CD1c-positive myeloid dendritic cell (primary cell): ENCODE measurements at regions not wholly inside any gene's neighbourhood (a gene's known extent, or its start where the extent isn't known, plus 50 kb on each side); places are given as distances from the start of the nearest gene placed in this dataset.
A peak's percentile ranks its signal among the peaks of the same experiment; 100 is the strongest.

ENCODE experiments used
- DNase-seq: peaks from one replicate; pipeline ENCODE4 v3.0.0-alpha.2; 2016; ENCODE audit errors: extremely low spot score

DNA sequence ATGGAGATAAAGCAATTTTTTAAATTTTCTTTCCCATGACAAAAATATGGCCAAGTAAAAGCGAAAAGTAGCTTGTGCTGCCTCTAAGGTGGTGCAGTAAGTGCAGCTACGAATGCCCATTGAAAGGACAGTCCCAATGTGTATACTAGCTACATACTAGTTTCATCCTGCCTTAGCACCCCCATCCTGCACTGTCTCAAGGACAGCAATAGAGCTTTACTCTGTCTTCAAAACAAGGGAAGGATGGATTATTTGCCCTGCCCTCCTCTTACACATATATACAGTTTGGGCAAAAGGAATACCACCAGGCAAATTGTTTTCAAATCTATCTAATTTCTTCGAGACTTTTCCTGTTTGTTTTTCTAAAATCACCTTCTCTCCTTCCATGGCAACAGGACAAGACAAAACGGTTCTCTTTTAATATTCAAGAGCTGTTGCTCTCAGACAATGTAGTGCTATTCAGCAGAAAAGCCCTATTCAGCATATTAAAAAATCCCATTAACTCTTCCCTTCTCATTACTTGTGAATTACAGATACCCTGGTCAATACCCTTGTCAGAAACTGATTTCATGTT, 75.1 kb upstream of the SLC7A11 start:
- DNase-seq, result no peak

DNA sequence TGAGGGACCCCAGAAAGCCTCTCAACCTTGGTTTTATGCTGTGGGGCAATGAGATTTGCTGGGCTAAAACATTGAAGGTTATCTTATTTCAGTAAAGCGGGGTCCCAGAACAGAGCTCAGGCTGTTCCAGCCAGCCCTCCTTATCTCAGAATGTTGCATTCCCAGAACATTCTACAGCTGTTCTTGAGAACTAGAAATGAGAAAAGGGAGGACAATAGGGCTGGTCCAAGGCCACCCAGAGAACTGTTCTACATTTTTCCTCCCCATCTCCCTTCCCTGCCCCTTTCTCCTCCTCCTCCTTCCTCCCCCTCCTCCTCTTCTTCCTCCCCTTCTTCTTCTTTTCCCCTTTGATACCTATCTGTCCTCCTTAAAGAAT, 70.4 kb upstream of the SLC7A11 start:
- no peak for DNase-seq

DNA sequence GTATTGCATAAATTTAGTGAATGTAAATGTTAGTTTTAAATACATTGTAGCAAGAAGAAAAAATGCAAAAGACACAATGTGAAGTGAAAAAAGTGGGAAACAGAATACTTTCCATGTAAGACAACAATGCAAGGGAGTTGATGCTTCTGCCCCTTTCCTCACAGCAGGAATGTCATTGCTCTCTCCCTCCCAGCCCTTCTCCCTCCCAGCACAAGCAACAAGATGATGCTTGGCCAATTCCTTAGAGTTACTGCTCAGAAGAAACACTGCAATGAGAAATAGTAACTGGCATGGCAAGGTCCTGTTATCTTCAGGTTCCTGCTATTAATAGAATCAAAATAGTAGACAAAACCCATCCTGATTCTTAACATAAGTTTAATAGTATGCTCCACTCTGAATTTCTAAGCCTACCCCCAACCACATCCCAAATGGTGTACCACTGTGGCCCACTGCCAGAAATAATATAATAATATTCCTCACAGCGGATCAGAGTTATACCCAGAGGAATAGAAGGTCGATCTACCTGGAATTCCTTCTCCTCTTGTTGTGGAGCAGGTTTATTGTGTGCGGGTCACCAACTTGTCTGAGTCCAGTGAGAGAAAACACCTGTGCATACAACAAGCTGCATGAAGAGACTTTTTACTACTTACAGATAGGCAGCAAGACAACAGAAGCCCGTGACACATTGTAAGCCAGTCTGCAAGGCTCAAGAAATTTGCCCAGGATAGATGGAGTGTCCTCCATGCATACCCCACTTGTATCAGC, 69.8 kb upstream of the SLC7A11 start:
- DNase-seq, result no peak

DNA sequence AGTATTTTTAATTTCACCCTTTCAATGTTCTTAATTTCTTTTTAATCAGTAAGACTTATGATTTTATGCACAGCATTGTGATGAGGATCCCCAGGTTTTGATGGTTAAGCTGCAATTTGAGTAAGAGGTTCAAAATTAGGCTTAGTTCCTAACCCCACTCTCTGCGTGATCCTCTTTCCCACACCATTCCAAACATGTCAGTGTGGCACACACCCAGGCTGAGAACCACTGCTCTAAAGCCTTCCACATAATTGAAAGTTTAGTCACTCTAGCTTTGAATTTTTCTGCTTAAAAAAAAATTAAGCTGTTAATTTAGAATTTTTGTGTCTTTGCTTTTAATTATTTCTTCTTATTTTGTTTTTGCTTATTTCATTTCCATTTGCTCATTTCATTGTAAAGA, 68.8 kb upstream of the SLC7A11 start:
- no peak for DNase-seq

DNA sequence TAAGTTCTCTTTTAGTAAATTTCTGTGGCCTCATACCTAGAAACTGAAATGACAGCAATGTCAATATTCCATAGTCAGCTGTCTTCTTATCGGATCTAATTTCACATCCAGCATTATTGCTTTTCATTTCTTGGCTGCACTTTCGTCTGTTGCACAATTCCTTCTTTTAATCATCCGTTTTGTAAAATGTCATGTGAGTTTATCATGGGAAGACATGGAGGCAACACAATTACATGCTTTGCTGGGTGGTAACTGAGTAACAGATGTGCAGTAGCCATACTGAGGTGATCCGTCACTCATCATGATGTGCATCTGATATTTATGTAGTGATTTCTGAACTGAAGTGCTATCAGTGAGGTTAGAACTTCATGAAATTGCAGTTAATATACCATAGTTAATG, 68.3 kb upstream of the SLC7A11 start:
- no peak for DNase-seq

DNA sequence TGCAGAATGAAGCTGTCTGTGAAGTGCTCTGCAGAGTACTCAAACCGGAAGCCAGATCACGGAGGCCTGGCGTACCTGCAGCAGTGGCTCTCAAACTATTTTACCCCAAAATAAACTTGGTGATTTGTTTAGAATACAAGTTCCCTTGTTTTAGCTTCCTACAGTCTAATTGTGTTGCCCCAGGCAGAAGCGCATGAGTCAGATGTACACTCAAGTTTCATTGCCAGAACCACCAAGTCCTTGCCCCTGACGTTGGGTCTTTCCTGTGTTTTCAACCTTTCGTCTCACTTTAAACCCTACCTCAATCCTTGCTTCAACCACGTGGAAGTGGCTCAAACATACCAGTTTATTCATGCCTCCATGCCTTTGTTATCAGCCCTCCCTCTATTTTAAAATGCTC, 66.2 kb upstream of the SLC7A11 start:
- no peak for DNase-seq

DNA sequence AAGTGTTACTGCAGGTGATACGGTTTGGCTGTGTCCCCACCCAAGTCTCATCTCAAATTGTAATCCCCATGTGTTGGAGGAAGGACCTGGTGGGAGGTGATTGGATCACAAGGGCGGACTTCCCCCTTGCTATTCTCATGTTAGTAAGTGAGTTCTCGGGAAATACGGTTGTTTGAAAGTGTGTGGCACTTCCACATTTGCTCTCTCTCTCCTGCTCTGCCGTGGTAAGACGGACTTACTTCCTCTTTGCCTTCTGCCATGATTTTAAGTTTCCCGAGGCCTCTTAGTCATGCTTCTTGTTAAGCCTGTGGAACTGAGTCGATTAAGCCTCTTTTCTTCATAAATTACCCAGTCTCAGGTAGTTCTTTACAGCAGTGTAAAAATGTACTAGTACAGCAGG, 65.2 kb upstream of the SLC7A11 start:
- peak; percentile 93 for DNase-seq

DNA sequence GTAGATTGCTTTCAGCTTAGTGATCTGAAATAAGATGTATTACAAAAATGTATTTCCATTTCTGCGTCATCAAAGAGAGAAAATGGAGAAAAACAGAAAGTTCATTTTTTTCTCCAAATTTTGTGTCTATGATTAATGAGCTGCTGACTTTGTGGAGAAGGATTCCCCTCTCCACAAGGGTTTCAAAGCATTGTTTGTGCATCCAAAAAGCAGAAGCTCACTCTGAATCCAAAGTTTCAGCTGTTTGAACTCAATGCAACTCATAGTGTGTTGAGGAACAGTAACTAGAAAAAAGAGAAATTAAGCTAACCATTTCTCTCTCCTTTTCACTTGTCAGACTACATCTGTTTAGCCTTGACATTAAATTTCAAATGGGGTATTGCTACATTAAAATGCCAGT, 62.9 kb upstream of the SLC7A11 start:
- DNase-seq, result peak; percentile 82

DNA sequence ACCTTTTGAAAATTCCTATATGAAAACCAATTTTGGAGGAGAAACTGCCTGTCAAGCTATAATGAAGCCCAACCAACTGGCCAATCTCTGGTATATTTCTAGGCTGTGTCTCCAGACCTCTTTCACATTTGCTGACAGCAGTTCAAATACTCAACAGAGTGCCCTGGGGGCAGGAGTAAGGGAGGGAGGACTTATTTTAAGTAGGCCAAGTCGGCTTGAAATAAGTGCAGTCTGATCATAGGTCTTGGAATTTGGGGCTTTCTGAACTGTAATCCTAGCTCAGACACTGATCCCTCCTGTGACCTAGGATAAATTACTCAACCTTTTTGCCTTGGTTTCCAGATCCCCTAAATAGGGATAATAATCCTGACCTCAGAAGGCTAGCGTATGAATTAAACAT, 59.4 kb upstream of the SLC7A11 start:
- DNase-seq, result no peak

DNA sequence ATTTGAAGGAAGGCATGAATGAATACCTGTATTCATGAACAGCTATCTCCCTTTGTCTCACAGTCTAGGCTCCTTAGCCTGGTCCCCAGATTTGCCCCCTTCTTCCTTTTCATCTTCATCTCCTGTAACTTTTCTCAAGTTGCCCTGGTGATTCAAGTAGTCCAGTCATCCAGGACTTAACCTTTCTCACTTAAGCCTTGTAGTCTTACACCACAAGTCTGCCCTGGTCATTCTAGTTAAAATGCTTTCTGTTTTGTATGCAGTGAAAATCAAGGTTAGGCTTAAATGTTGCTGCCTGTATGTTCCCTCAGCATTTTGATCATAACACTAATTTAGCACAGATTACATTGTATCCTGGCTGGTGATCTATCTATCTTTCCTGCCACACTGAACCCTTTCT, 58.5 kb upstream of the SLC7A11 start:
- no peak for DNase-seq

DNA sequence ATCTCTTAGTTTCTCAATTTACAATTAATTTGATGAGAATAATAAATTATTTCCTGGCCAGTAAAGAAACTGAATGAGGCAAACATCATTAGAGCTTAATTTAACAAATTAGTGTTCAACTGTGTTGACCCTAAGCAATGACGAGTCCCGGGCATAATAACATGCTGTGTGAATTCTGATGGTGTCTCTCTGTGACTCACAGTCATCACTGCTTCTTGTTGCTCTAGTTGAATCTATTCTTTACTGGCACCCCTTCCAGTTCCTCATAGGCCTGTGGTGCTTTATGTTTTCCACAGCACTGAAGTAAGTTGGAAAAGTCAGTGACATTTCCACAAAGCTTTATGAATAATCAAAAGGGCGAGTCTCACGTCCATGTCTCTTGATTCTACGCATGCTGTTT, 57.7 kb upstream of the SLC7A11 start:
- DNase-seq, result peak; percentile 27

DNA sequence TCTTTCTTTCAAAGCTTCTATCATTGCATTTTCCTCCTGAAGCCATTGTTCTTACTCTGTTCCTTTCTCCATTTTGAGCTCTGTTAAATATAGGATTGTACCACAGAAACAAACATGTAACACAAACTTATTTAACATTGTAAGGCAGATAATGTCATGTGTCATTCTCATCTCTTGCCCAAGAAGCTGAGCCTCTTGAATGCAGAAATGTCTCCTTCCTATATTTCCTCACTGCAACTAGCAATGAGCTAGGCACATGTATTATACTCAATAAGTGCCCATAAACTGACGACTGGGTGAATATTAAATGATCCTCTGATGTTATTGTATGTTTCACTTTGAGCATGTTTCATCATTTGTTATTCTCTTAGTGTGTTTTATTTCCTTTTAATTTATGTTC, 56.7 kb upstream of the SLC7A11 start:
- peak; percentile 34 for DNase-seq

DNA sequence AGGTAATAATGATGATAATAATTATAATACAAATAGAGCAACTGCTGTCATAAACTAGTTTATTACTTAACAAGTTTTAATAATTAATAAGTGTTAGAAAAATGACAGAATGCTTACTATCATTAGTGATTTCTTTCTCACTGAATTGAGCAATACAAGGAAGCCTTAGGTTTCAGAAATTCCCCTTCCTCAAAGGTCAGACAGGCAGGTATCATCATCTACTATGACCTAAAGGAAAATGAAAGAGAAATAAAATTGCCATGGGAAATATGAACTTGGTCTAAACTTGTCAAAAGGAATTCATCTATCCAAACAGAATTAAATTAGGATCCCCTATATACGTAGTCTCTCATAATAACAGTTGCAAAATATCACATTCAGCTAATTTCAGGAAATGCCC, 56.3 kb upstream of the SLC7A11 start:
- DNase-seq, result no peak

DNA sequence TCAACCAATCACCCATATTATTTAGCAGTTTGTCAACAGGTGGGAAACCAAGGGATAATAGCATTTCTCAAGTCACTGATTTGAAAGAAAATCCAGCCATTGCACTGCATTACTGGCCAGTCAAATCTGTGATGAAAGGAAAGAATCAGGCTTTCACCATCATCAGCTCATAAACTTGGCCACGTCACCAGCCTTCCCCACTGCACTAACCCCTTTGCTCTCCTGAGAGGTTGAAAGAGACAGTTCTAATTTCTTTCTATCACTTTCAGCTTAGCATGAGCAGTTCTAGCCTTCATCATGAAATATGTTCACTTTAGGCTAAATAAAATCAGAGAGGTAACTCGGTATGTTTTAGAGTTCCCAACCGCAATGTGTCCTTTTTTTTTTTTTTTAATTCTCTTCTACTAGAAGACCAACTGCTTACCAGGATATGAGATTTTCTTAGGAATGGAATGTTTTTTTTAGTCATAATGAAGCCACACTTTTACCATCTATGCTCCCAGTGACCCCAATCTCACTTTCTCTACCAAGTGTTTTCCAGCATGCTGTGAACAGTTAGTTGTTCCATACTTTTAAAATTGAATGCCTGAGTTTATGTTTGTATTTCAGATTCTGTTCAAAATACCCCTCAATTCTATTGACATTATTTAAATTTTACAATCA, 55.7 kb upstream of the SLC7A11 start:
- no peak for DNase-seq

DNA sequence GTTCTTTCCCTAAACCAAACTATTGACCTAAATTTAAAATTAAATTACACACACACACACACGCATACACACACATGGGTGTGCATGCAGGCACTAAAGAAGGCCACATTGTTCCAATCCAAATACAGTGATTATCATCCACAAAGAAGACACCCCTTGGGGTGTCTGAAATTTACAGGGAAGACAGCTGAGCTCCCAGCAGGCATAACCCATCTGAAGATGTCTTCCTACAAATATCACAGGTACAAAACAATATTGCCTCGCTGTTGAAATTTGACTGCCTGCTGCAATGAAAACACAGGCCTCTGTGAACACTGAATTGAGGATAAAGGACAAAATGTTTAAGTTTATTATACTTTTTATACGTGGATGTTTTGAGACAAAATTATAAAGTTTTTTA, 50.2 kb upstream of the SLC7A11 start:
- DNase-seq, result no peak
